Neutrophil (primary cell): ENCODE measurements at regions not wholly inside any gene's neighbourhood (a gene's known extent, or its start where the extent isn't known, plus 50 kb on each side); places are given as distances from the start of the nearest gene placed in this dataset.

Experiments used
- H3K27ac ChIP-seq: fragments of 200-600 bp; sonication (generic); 2 replicates; pipeline ENCODE4 v1.5.1; 2016; ENCODE audit warnings: mild to moderate bottlenecking, moderate library complexity
- H3K27me3 ChIP-seq: fragments of 200-600 bp; sonication (generic); 2 replicates; pipeline ENCODE4 v1.6.0; 2016; ENCODE audit warnings: mild to moderate bottlenecking
- H3K36me3 ChIP-seq: fragments of 200-600 bp; sonication (generic); 2 replicates; pipeline ENCODE4 v1.5.1; 2017
- H3K4me1 ChIP-seq, 2 experiments: fragments of 200-600 bp in 1 of 2; sonication (generic) in 1 of 2; 1 replicate in 1 of 2; 2 replicates in 1 of 2; pipeline versions ENCODE4 v1.5.1 to v1.6.1; 2013 to 2016; ENCODE audit warnings: low read depth in 1 of 2, low read length in 1 of 2, mild to moderate bottlenecking in 1 of 2, moderate library complexity in 1 of 2; ENCODE audit not compliant: control insufficient read depth in 1 of 2, insufficient read depth in 1 of 2
- H3K4me3 ChIP-seq, 2 experiments: fragments of 200-600 bp in 1 of 2; sonication (generic) in 1 of 2; 1 replicate in 1 of 2; 2 replicates in 1 of 2; pipeline ENCODE4 v1.5.1; 2013 to 2016; ENCODE audit warnings: low read depth in 1 of 2, low read length in 1 of 2, mild to moderate bottlenecking in 1 of 2, moderate library complexity in 1 of 2
- H3K9me3 ChIP-seq: fragments of 200-600 bp; sonication (generic); 2 replicates; pipeline ENCODE4 v1.5.1; 2016
- CTCF ChIP-seq: fragments of 200-600 bp; sonication (generic); IDR thresholded peaks from 2 replicates; pipeline ENCODE4 v1.5.1; 2016; ENCODE audit warnings: antibody characterized with exemption

DNA sequence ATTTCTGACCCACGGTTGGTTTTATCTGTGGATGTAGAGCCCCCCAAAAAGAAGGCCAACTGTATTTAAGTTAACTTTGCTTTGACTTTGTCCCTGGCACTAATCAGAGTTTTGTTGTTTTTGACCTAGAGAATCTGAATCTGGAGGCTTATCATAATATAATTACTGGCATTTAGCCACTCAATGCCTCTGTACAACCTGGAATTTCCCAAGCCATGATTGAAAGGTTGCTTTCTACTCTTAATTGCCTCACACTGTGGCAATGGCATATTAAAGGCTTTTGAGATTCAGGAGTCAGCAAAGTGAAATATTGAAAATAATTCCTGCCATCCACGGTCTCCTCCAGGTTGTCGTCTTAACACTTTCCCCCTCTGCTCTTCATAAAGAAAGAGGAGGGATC, 205.2 kb upstream of the GHITM start:
- Histone ChIP-seq H3K4me3 (no peak overlapping the region), H3K27me3 (no peaks in the 10 kb centered on the region), H3K36me3 (no peaks in the 10 kb centered on the region), H3K4me1 (no peaks in the 10 kb centered on the region), H3K9me3 (no peaks in the 10 kb centered on the region), H3K27ac (no peak overlapping the region)
- no peak for TF ChIP-seq CTCF

DNA sequence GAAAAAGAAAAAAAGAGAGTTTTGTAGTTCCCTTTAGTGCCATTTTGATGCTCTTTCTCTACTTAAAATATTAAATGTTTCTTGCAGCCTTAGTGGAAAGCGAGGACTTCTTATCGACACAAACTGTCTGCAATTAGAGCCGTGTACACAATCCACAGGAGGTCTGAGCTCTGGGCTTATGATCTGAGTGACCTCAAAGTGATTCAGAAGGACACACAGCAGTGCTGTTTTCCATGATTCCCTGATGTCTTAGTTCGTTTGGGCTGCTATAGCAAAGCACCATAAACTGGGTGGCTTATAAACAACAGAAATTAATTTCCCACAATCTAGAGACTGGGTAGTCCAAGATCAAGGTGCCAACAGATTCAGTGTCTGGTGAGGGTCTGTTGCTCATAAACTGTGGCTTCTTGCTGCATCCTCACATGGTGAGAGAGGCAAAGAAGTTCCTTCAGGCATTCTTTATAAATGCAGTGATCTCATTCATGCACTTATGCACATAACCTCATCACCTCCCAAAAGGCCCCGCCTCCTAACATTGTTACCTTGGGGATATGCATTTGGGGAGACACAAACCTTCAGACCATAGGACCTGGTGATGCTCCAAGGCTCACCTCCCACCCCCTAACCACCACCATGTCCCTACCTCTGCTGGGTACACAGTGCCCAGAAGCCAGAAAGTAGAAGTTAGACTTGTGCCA, 204.5 kb upstream of the GHITM start:
- Histone ChIP-seq H3K4me3 (no peak overlapping the region), H3K36me3 (no peaks in the 10 kb centered on the region), H3K4me1 (no peaks in the 10 kb centered on the region), H3K9me3 (no peaks in the 10 kb centered on the region), H3K27ac (no peak overlapping the region), H3K27me3 (no peaks in the 10 kb centered on the region)
- TF ChIP-seq CTCF, result no peak

DNA sequence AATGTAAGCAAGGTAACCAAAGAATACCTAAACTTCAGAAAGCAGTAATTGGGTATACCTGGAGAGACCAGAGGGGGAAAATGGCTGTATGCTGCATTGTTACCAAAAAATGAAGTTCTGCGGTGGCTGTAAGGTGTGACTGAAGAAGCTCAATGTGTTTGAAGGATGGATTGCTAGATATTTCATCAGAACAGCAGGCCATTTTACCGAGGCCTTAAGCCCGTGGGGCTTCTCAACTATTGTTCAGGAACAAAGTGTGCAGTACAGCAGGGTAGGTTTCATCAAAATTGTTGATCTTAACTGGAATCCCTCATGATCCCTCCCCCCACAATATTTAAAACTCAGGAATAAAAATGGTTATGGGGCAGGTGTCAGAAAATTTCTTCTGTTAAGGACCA, 204.0 kb upstream of the GHITM start:
- H3K27me3 ChIP-seq, result no peaks in the 10 kb centered on the region
- no peak overlapping the region for H3K27ac ChIP-seq
- TF ChIP-seq CTCF, result no peak
- no peaks in the 10 kb centered on the region for H3K36me3 ChIP-seq
- no peaks in the 10 kb centered on the region for H3K9me3 ChIP-seq
- no peaks in the 10 kb centered on the region for H3K4me1 ChIP-seq
- no peak overlapping the region for H3K4me3 ChIP-seq

DNA sequence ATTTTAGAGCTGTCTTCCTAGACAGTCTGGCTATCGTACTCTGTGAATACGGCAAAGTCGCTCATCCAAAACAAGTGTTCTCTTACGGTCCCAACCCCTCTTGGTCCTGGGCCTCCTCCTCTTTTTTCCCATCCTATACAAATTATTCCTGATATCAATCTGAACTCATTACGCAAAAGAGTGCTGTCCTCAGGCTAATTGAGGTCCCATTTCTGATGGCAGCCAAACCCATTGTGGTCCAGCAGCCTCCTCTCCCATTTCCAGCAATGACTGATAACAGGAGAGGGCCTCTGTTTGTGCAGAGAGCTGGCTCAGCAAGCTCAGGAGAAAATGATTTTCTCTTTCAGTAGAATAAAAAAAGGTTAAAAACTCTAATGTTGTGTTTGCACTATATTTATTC, 203.4 kb upstream of the GHITM start:
- H3K36me3 ChIP-seq, result no peaks in the 10 kb centered on the region
- no peaks in the 10 kb centered on the region for H3K9me3 ChIP-seq
- TF ChIP-seq CTCF, result no peak
- H3K4me3 ChIP-seq, result no peak overlapping the region
- H3K4me1 ChIP-seq, result no peaks in the 10 kb centered on the region
- H3K27me3 ChIP-seq, result no peaks in the 10 kb centered on the region
- H3K27ac ChIP-seq, result no peak overlapping the region

DNA sequence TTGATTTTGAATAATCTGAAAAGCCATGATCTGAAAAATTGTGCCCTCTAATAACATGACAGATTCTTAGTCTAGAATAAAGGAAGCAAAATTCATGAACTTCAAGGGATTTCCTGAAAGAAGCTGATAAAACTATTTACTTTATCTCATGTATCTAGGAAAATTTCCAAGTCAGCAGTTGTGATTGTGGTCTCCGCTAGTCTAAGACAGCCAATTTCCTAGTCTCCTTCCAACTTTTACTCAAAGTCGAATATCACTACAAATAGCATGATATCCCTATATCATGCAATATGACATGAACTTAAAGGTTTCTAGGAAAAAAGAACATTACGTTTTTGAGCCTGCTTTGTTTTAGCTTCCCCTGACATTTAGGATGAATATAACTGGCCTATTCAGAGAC, 202.1 kb upstream of the GHITM start:
- H3K36me3 ChIP-seq, result no peaks in the 10 kb centered on the region
- no peaks in the 10 kb centered on the region for H3K27me3 ChIP-seq
- H3K27ac ChIP-seq, result no peak overlapping the region
- no peaks in the 10 kb centered on the region for H3K4me1 ChIP-seq
- H3K9me3 ChIP-seq, result no peaks in the 10 kb centered on the region
- H3K4me3 ChIP-seq, result no peak overlapping the region
- TF ChIP-seq CTCF, result no peak
